Prostate gland (tissue), 2 donors: ENCODE measurements at regions not wholly inside any gene's neighbourhood (a gene's known extent, or its start where the extent isn't known, plus 50 kb on each side); places are given as distances from the start of the nearest gene placed in this dataset.

Experiments used
- DNase-seq: peaks from one replicate; pipeline ENCODE4 v3.0.0-alpha.2; 2019; ENCODE audit warnings: low spot score
- H3K27ac ChIP-seq, 2 donors: fragments of 200-600 bp; sonication (generic); 2 replicates each; pipeline ENCODE4 v1.5.1; 2017 to 2019
- H3K27me3 ChIP-seq: fragments of 200-600 bp; sonication (generic); replicated peaks from 2 replicates; pipeline ENCODE4 v1.5.1; 2019; ENCODE audit not compliant: insufficient read depth
- H3K36me3 ChIP-seq, 2 donors: fragments of 200-600 bp; sonication (generic); 1 replicate in 1 of 2; 2 replicates in 1 of 2; pipeline versions ENCODE4 v1.5.1 to v1.8.1; 2017 to 2019
- H3K4me1 ChIP-seq: fragments of 200-600 bp; sonication (generic); replicated peaks from 2 replicates; pipeline ENCODE4 v1.5.1; 2019
- H3K4me3 ChIP-seq, 2 donors: fragments of 200-600 bp; sonication (generic); 2 replicates each; pipeline ENCODE4 v1.5.1; 2017 to 2019
- H3K9me3 ChIP-seq: fragments of 200-600 bp; sonication (generic); 2 replicates; pipeline ENCODE4 v1.5.1; 2017
- POLR2A ChIP-seq: fragments of 450-650 bp; IDR thresholded peaks from one replicate; pipeline ENCODE4 v1.6.1; 2016; ENCODE audit warnings: antibody characterized with exemption, mild to moderate bottlenecking
- POLR2AphosphoS5 ChIP-seq: sonication (generic); formaldehyde crosslinking; IDR thresholded peaks from one replicate; pipeline ENCODE4 v1.6.1; 2017; ENCODE audit warnings: antibody characterized with exemption
- WGBS: methylation state at CpG from one replicate; pipeline ENCODE4 v1.1.5; 2018; 5-methylcytosine and 5-hydroxymethylcytosine counted together
- intact Hi-C: fragments of 100-400 bp; cut with DNase I; formaldehyde crosslinking; loops from one replicate; pipeline ENCODE4 v1.14.2; 2022
- TF ChIP-seq, protein P1 (sequence below), 4 experiments: fragments of 200-600 bp in 2 of 4; fragments of 450-650 bp in 2 of 4; sonication (generic) in 2 of 4; IDR thresholded peaks; 1 replicate in 3 of 4; 2 replicates in 1 of 4; pipeline ENCODE4 v1.5.1; 2016 to 2019; ENCODE audit warnings: antibody characterized with exemption in 4 of 4, mild to moderate bottlenecking in 2 of 4, moderate library complexity in 2 of 4

DNA sequence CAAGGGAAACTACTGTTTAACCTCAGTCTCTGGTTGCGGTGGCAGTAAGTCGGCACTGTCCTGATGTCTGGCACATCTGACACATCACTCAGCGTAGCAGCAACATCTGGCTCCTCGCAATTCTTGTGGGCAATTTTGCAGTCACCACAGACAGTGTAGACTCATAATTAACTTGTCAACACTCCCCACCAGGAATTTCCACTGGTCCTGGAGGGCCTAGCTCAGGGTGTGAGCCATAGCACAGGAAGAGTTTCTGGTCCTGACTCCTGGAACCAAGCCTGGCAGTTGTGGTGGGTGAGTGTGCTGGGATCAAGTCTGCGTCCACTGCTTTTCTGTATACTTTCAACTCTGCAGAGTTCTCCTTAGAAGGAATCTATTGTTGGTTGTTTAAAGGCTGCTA lies 209.7 kb downstream of the SNX19 start:
- Histone ChIP-seq H3K9me3 (no peaks in the 10 kb centered on the region), H3K36me3 (no peaks in the 10 kb centered on the region), H3K27ac (no peak overlapping the region), H3K4me1 (no peaks in the 10 kb centered on the region), H3K27me3 (no peaks in the 10 kb centered on the region), H3K4me3 (no peak overlapping the region)
- WGBS, result 94% methylated on average over 5 of the region's 5 CpGs
- DNase-seq, result no peak
- intact Hi-C loops, result no loop called here
- TF ChIP-seq POLR2AphosphoS5 (no peak), POLR2A (no peak)
- TF ChIP-seq, protein P1, sequence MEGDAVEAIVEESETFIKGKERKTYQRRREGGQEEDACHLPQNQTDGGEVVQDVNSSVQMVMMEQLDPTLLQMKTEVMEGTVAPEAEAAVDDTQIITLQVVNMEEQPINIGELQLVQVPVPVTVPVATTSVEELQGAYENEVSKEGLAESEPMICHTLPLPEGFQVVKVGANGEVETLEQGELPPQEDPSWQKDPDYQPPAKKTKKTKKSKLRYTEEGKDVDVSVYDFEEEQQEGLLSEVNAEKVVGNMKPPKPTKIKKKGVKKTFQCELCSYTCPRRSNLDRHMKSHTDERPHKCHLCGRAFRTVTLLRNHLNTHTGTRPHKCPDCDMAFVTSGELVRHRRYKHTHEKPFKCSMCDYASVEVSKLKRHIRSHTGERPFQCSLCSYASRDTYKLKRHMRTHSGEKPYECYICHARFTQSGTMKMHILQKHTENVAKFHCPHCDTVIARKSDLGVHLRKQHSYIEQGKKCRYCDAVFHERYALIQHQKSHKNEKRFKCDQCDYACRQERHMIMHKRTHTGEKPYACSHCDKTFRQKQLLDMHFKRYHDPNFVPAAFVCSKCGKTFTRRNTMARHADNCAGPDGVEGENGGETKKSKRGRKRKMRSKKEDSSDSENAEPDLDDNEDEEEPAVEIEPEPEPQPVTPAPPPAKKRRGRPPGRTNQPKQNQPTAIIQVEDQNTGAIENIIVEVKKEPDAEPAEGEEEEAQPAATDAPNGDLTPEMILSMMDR (IDR thresholded peaks at IDR 0.05), result no peak

DNA sequence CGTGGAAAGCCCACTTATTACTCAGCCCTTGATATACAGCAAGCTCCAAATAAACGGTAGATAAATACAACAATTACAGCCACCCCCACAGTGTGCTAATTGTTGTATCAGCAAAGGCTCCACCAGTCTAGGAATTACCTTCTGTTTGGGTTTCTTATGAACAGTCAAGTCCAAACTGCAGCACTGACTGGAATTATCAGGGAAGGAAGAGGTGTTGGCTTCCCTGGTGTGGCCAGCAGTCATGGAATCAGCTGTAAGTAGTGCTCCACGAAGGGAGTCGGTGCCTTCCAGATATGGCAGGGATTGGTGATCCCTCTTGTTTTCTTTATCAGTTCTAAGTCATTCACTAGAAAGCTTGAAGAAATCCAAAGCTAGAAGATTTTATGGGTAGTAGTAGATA lies 209.1 kb downstream of the SNX19 start:
- intact Hi-C loops, result no loop called here

DNA sequence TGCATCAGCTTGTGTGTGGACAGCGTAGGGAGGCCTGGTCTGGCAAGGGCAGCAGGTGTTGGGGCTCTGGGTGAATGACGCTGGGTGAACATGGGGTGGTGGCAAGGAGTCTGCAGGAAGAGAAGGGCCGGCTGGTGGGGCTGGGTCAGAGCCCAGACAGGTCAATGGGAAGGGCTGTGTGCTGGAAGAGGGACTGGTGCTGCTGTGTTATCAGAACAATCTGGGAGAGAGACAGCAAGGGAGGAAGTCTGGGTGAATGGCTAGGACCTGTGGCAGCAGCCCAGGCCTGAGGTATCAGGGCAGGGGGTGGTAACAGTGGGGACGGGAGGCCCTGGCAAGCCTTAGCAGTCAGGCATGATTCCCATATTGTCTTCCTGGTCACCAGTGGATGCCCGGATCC lies 206.7 kb downstream of the SNX19 start:
- no peaks in the 10 kb centered on the region for H3K9me3 ChIP-seq
- H3K4me3 ChIP-seq, result no peak overlapping the region
- no peaks in the 10 kb centered on the region for H3K4me1 ChIP-seq
- intact Hi-C loops, result no loop called here
- TF ChIP-seq POLR2AphosphoS5 (no peak), POLR2A (no peak)
- TF ChIP-seq, protein P1 (IDR thresholded peaks at IDR 0.05), result no peak
- DNase-seq, result no peak
- no peaks in the 10 kb centered on the region for H3K36me3 ChIP-seq
- 86% methylated on average over 5 of the region's 5 CpGs for WGBS
- no peak overlapping the region for H3K27ac ChIP-seq
- H3K27me3 ChIP-seq, result no peaks in the 10 kb centered on the region

More for the DNA sequence above, 209.1 kb downstream of the SNX19 start:
- Histone ChIP-seq H3K4me3 (no peak overlapping the region), H3K9me3 (no peaks in the 10 kb centered on the region), H3K27ac (no peak overlapping the region), H3K27me3 (no peaks in the 10 kb centered on the region), H3K36me3 (no peaks in the 10 kb centered on the region), H3K4me1 (no peaks in the 10 kb centered on the region)
- TF ChIP-seq POLR2AphosphoS5 (no peak), POLR2A (no peak)
- TF ChIP-seq, protein P1 (IDR thresholded peaks at IDR 0.05), result no peak
- 97% methylated on average over 4 of the region's 4 CpGs for WGBS
- no peak for DNase-seq

DNA sequence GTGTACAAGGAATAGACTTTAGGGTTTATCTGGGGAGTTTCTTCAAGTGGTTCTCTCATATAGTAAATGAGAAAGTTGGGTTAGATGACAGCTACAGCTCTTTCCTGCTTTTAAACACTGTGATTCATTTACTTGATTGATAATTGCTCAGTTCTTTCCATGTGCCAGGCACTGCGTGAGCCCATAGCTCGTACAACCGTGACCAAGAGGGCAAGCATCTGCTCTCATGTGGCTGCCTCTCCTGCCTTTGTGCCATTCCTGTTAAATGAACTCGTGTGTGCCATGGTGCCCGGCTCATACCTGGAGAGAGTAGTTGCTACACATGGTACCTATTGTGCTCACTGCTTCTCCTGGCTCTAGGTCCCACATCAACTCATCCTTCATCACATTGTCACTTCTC lies 206.3 kb downstream of the SNX19 start:
- Histone ChIP-seq H3K36me3 (no peaks in the 10 kb centered on the region), H3K4me1 (no peaks in the 10 kb centered on the region), H3K27ac (no peak overlapping the region), H3K27me3 (no peaks in the 10 kb centered on the region), H3K9me3 (no peaks in the 10 kb centered on the region), H3K4me3 (no peak overlapping the region)
- intact Hi-C loops, result no loop called here
- no peak for TF ChIP-seq POLR2A
- TF ChIP-seq, protein P1 (IDR thresholded peaks at IDR 0.05), result no peak
- no peak for TF ChIP-seq POLR2AphosphoS5
- WGBS, result 85% methylated on average over 5 of the region's 5 CpGs
- no peak for DNase-seq

DNA sequence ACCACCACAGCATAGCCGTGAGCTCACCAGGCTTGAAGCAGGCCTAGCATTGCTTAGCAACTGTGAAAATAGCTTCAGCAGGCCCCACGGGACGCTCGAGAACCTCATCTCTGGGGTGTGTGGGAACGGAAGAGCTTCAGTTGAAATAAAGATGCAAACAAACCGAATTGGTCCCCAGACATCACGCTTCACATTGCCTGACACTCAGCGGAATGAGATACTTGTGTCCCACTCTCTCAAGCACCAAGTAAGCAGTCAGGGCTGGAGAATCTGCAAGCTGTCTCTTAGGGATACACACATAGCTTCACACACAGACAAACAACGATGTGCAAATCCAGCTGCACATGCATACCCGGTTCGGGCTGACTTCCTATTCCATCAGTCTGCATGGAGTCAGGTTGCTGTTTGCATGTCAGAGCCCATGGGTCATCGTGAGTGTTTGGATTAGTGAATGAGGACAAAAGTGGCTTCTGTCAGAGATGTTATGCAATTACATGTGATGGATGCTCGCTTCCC lies 205.7 kb downstream of the SNX19 start:
- no peaks in the 10 kb centered on the region for H3K4me1 ChIP-seq
- DNase-seq, result no peak
- WGBS, result 67% methylated on average over 13 of the region's 13 CpGs
- no peaks in the 10 kb centered on the region for H3K27me3 ChIP-seq
- H3K36me3 ChIP-seq, result no peaks in the 10 kb centered on the region
- TF ChIP-seq POLR2A (no peak), POLR2AphosphoS5 (no peak)
- TF ChIP-seq, protein P1 (IDR thresholded peaks at IDR 0.05), result no peak
- intact Hi-C loops, result no loop called here
- H3K27ac ChIP-seq, result no peak overlapping the region
- H3K9me3 ChIP-seq, result no peaks in the 10 kb centered on the region
- H3K4me3 ChIP-seq, result no peak overlapping the region
